ENCODE measurements at regions not wholly inside any gene's neighbourhood (a gene's known extent, or its start where the extent isn't known, plus 50 kb on each side); places are given as distances from the start of the nearest gene placed in this dataset.

DNA sequence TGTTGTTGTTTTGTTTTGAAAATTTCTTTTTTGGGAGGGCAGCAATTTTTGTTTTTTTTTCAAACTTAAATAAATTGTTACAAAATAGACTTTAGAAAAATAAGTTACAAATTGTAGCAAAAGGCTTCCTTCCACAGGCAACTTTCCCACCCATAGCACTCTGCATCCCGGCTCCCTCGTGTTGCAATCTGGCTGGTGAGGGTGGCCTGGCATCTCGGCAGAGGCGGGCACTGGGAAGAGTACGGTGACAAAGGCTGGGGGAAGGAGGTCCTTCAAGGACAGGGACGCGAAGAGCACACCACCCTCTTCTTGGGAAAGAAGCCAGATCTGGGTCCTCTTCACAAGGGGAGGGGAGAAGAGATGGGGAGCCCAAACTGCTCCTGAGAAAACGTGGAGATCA, 379.7 kb downstream of the OLFM4 start:
- DNase-seq: no peak
- Histone ChIP-seq H3K9me3 (peaks cover 0 to 8% (median 0%) of the 10 kb centered on the region in 3 donors), H3K36me3 (no peaks in the 10 kb centered on the region), H3K4me3 (no peak overlapping the region), H3K4me1 (no peaks in the 10 kb centered on the region), H3K27ac (no peak overlapping the region), H3K27me3 (no peaks in the 10 kb centered on the region)
- 82 to 95% methylated on average over 7 to 8 of the region's 8 CpGs for whole genome bisulfite sequencing, 2 donors
- TF ChIP-seq, protein P1, sequence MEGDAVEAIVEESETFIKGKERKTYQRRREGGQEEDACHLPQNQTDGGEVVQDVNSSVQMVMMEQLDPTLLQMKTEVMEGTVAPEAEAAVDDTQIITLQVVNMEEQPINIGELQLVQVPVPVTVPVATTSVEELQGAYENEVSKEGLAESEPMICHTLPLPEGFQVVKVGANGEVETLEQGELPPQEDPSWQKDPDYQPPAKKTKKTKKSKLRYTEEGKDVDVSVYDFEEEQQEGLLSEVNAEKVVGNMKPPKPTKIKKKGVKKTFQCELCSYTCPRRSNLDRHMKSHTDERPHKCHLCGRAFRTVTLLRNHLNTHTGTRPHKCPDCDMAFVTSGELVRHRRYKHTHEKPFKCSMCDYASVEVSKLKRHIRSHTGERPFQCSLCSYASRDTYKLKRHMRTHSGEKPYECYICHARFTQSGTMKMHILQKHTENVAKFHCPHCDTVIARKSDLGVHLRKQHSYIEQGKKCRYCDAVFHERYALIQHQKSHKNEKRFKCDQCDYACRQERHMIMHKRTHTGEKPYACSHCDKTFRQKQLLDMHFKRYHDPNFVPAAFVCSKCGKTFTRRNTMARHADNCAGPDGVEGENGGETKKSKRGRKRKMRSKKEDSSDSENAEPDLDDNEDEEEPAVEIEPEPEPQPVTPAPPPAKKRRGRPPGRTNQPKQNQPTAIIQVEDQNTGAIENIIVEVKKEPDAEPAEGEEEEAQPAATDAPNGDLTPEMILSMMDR (IDR thresholded peaks at IDR 0.05): no peak
- TF ChIP-seq POLR2A (IDR thresholded peaks at IDR 0.05): no peak
- intact Hi-C loops (cut with DNase I): no loop called here

DNA sequence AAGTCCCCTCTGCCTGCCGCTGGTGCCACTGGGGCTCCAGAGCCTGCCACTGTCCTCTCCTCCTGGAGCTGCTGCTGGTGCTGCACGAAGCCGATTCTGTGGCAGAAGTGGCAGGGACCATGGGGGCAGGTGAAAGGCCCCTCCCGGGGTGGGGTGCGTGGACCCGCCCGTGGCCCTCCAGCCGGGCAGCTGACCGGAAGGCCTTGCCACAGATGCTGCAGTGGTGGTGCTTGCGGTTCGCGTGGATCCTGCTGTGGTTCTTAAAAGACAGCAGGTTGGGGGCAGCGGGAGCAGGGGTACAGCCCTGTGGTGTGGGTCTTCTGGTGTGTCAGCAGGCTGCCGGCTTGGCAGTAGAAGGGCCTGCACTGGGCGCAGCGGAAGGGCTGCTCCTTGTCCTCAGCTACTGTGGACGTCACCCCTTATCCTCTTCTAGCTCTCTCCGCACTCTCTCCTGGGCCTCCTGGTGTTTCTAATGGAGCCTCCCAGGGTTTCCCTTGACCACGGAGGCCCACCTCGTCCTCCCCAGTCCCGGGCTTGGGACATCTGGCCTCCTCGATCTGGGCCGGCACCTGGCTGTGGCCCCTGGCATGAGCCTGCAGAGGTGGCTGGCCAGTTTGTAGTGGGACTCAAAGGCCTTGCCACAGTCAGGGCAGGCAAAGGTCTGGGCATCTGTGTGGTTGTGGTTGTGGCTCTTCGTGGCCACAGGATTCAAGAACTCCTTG, 380.4 kb downstream of the OLFM4 start:
- TF ChIP-seq, protein P1 (IDR thresholded peaks at IDR 0.05): no peak
- no peak for TF ChIP-seq POLR2A (IDR thresholded peaks at IDR 0.05)
- H3K4me1 ChIP-seq: no peaks in the 10 kb centered on the region
- peaks cover 0 to 8% (median 0%) of the 10 kb centered on the region in 3 donors for H3K9me3 ChIP-seq
- H3K27me3 ChIP-seq: no peaks in the 10 kb centered on the region
- WGBS, 2 donors: 89 to 100% methylated on average over 4 to 7 of the region's 24 CpGs
- no peak overlapping the region for H3K4me3 ChIP-seq
- intact Hi-C loops (cut with DNase I): no loop called here
- H3K27ac ChIP-seq: no peak overlapping the region
- H3K36me3 ChIP-seq: no peaks in the 10 kb centered on the region
- DNase-seq: no peak

DNA sequence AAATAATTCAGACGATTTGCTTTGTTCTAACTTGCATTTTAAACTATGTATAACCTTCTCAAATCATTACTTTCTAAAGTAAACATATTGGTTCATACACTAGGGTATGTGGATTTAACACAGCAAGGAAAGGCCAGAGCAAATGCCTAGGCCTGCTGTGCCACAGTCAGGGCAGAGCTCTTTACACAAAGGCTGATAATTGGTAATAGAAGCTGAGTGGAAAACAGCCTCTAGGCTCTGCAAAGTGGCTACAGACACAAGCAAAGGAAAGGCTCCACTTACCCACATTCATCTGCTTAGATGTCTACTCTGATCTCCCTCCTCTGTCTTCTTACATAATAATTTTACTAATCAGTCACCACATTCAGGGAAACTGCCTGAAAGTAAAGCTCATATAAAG, 382.9 kb downstream of the OLFM4 start:
- intact Hi-C loops (cut with DNase I): no loop called here
- 20 to 21% methylated on average over 1 of the region's 1 CpG for WGBS, 2 donors
- no peak for DNase-seq
- Histone ChIP-seq H3K9me3 (peaks cover 0 to 8% (median 0%) of the 10 kb centered on the region in 3 donors), H3K4me3 (no peak overlapping the region), H3K36me3 (no peaks in the 10 kb centered on the region), H3K27me3 (no peaks in the 10 kb centered on the region), H3K4me1 (no peaks in the 10 kb centered on the region), H3K27ac (no peak overlapping the region)
- TF ChIP-seq, protein P1 (IDR thresholded peaks at IDR 0.05): no peak
- TF ChIP-seq POLR2A (IDR thresholded peaks at IDR 0.05): no peak

DNA sequence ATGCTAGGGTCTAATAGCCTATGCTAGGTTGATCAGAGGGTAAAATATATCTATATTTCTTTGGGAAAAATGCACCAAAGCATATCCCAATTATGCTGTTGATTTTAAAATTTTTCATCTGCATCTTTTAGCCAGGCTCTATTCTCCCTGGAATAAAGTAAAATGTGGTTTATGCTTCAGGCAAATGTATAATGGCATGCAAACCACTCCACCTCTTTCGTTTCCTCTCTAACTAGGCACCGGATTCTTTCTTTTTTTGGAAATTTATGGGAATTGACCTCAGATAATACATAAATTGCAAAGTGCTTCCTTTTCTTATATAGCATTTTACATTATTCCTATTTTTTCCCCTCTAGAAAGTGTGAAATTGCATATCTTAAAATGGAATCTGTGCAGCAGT, 386.5 kb downstream of the OLFM4 start:
- DNase-seq: no peak
- WGBS, 2 donors: 82 to 83% methylated on average over 2 of the region's 2 CpGs
- no peaks in the 10 kb centered on the region for H3K36me3 ChIP-seq
- H3K4me1 ChIP-seq: no peaks in the 10 kb centered on the region
- TF ChIP-seq, protein P1 (IDR thresholded peaks at IDR 0.05): no peak
- no peak for TF ChIP-seq POLR2A (IDR thresholded peaks at IDR 0.05)
- intact Hi-C loops (cut with DNase I): no loop called here
- no peak overlapping the region for H3K27ac ChIP-seq
- H3K27me3 ChIP-seq: no peaks in the 10 kb centered on the region
- no peak overlapping the region for H3K4me3 ChIP-seq
- H3K9me3 ChIP-seq: no peaks in the 10 kb centered on the region

DNA sequence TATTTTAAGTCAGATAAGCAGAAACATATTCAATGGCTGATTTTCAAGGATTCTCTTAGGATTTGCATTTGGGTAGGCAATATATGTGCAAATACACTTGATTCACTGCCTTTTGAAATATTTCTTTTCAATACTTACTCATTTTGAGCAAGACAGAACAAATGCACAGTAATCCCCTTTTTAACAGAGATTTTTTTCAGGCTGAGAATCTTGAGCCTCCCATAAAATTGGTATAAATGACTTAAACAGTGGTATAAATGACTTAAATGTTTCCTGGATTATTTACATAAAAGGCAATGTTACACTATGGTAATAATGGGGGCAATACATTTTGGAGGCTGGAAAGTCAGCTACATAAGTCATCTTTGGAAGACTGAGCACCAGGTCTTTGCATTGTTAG, 389.0 kb downstream of the OLFM4 start:
- intact Hi-C loops (cut with DNase I): no loop called here
- DNase-seq: no peak
- Histone ChIP-seq H3K4me1 (no peaks in the 10 kb centered on the region), H3K27ac (no peak overlapping the region), H3K27me3 (no peaks in the 10 kb centered on the region), H3K9me3 (no peaks in the 10 kb centered on the region), H3K36me3 (no peaks in the 10 kb centered on the region), H3K4me3 (no peak overlapping the region)
- TF ChIP-seq POLR2A (IDR thresholded peaks at IDR 0.05): no peak
- TF ChIP-seq, protein P1 (IDR thresholded peaks at IDR 0.05): no peak

Data from esophagus squamous epithelium (tissue), 5 donors.